A204.1 (cell line): ENCODE measurements at regions not wholly inside any gene's neighbourhood (a gene's known extent, or its start where the extent isn't known, plus 50 kb on each side); places are given as distances from the start of the nearest gene placed in this dataset.

Experiments
- FAIRE-seq: peaks from 2 replicates; lab custom pipeline; 2012; peaks lifted over from hg19 to GRCh38; lab: Jason Lieb, UNC

DNA sequence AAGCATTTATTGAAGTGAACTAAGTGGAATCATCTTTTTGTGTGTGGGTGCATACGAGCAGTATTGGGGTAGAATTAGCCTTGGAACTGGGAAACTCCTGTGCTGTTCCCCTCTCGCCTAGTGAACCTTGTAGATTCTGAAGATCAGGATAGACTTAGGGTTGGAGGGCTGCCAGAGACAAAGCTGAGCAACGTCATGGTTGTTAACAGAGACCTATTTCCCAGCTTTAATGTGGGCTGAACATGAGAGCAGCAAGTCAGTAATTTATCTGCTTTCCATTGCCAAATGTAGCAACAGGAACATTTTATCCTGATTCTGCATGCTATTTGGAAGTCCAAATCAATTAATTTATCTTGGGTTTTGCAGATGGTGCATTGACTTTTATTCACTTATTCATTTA lies 246.6 kb downstream of the IL20RB start:
- FAIRE-seq, result no peak

DNA sequence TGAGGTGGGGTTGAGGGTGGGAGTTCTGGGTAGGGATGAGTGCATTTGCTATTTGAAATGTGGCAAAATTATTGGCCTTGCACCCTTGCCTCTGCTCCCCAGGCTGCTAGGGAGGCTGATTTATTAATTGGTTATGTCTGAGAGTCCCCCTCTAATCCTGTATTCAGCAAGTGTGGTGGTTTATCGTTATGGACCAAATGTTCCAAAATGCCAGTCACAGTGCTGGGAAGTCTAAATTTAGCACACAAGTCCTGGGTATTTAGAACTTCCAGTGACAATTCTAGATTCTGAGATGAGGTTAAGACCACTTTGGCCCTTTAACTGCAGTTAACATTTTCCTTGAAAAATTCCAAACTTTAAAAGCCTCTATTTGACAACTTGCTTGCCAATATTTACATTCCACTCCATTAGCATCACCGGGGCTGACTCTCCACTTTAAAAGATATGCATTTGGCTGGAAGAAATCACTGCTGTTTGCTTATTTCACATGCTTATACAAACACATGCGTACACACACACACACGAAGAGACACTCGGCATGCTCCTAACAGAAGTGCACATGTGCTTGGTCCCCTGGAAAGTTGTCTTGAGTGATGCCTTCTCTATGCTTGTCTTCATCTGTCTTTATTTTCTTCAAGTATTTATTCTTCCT lies 247.7 kb downstream of the IL20RB start:
- FAIRE-seq, result no peak

- no peak for FAIRE-seq
Measured at GRCh38 chr3:137207616-137208015, 249.8 kb downstream of the IL20RB start.

- no peak for FAIRE-seq
Measured at GRCh38 chr3:137217733-137218132, 259.9 kb downstream of the IL20RB start.

- no peak for FAIRE-seq
Measured at GRCh38 chr3:137219801-137220445, 262.1 kb downstream of the IL20RB start.

- no peak for FAIRE-seq
Measured at GRCh38 chr3:137222736-137223225, 265.0 kb downstream of the IL20RB start.

DNA sequence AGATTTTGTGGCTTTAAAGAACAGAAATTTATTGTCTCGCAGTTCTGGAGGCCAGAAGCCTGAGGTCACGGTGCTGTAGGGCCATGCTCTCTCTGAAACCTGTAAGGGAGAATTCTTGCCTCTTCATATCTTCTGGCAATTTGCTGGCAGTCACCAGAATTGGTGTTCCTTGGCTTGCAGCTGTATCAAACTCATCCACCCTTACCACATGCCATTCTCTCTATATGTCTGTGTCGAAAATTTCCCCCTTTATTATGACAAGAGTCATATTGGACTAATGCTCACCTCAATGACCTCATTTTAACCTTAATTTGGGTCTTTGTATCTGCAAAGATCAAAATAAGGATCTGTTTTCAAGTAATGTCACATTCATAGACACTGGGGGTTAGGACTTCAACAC lies 266.7 kb downstream of the IL20RB start:
- FAIRE-seq, result no peak

- FAIRE-seq, result no peak
Measured at GRCh38 chr3:137242836-137243400, 285.1 kb downstream of the IL20RB start.

DNA sequence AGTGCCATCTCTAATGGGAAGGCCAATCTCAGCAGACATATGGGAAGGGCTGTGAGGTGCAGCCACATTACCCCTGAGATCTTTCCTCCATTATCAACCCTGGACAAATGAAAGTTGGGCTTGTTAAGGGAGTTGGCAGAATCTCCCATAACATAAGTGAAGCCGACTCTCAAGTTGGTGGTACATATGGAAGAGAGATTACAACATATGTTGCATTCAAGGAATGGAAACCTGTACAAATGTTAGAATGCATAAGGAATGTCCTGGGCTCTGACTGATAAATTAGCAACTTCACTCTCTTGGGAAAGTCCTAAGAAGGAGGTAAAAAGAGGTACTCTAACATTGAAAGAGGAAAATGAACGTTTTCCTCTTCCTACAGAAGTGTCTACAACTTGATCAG lies 288.7 kb downstream of the IL20RB start:
- no peak for FAIRE-seq

DNA sequence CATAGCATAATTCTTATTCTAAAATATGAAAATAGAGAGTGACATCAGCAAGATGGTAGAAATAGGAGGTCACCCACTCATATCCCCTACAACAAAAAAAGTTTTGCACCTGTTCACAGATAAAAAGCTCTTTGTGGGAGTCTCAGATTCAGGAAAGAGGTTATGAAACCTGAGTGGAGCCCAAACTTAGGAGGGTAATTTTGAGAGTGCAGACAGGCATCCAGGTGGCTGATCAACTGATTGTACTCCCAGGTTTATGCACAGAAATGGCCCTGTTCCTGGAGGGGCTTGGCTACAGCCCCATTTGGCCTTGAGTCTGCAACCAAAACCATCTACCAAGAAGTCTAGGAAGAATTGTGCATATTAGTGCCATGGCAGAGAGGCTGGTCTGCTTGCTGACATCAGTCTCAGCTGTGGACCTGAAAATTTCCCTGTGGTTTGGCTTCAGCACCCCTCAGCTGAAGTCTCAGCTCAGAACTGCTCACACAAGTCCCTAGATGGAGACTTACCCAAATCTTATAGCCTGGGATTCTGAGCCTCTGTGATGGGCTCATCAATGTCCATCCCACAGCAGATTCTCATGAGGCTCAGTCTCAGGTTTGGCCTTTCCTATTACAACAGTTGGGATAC lies 291.6 kb downstream of the IL20RB start:
- no peak for FAIRE-seq

- no peak for FAIRE-seq
Measured at GRCh38 chr3:137259089-137259488, 301.3 kb downstream of the IL20RB start.

GRCh38 chr3:137259701-137260100 lies 301.9 kb downstream of the IL20RB start:
- FAIRE-seq, result no peak

GRCh38 chr3:137264071-137264820 lies 306.5 kb downstream of the IL20RB start:
- no peak for FAIRE-seq

- FAIRE-seq, result no peak
Measured at GRCh38 chr3:137264843-137265330, 307.1 kb downstream of the IL20RB start.

DNA sequence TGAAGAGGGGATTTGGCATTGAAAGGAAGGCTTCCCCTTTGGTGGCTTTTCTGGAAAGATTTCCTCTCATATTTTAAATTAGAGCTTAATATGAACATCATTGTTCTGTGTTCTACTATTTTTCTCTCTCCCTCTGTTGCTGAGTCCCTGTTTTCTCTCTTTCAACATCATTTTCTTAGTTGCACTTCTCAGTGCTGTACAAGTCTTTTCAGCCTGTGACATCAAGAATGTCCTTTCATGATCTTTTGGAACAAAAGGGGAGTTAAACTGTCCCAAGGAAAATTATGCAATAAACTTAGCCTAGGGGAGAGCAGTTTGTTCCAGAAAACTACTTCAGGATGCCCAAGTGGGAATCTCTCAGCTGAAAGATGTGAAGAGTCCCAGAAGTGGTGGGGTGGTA lies 325.1 kb downstream of the IL20RB start:
- no peak for FAIRE-seq

- no peak for FAIRE-seq
Measured at GRCh38 chr3:137285924-137286323, 328.1 kb downstream of the IL20RB start.

GRCh38 chr3:137293086-137293485 lies 335.3 kb downstream of the IL20RB start:
- no peak for FAIRE-seq

GRCh38 chr3:137294139-137294538 lies 336.4 kb downstream of the IL20RB start:
- no peak for FAIRE-seq

GRCh38 chr3:137294839-137295238 lies 337.1 kb downstream of the IL20RB start:
- FAIRE-seq, result no peak

GRCh38 chr3:137295336-137295735 lies 337.6 kb downstream of the IL20RB start:
- FAIRE-seq, result no peak

DNA sequence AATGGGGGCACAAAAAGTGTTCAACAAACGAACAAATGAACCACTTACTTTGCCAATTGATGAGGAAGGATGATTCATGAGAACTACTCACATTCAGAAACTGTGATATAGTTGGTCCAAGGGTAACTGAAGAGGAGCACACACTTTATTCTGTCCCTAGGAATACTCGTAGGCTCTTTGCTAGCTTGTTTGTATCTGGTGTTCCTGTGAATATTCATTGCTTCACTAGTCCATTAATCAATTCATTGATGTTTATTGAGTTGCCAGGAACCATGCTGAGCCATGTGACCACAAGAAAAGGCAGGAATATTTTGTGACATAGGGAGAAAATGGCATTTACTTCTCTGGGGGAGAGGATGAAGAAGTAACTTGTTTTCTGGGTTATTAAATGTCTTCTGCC lies 338.3 kb downstream of the IL20RB start:
- FAIRE-seq, result no peak

DNA sequence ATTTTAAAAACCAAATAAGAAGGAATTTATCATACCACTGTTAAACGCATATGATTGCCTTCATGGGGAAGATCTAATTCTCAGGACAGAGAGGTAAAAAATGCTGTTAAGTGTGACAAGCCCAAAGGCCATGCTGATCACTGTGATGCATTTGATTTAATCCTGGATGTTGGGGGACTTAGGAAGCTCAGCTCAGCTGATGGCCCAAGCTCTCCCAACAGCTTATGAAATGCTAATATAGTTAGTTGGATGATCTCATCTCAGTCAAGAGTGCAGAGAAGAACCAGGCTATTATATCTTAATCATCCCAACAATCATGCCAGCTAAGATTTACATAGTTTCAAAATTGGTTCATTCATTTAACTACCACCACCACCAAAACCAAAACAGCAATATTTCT lies 340.0 kb downstream of the IL20RB start:
- FAIRE-seq, result no peak
